Fibroblast of the conjunctiva (primary cell): ENCODE measurements at regions not wholly inside any gene's neighbourhood (a gene's known extent, or its start where the extent isn't known, plus 50 kb on each side); places are given as distances from the start of the nearest gene placed in this dataset.
"Not testable (repeated sequence)": the region's sequence is repeated elsewhere in the genome, so short reads cannot be mapped to it uniquely, and the experiment has no call there.

ENCODE experiments used
- DNase-seq: peaks from one replicate; pipeline ENCODE4 v3.0.0-alpha.2; 2010; ENCODE audit warnings: low read depth

DNA sequence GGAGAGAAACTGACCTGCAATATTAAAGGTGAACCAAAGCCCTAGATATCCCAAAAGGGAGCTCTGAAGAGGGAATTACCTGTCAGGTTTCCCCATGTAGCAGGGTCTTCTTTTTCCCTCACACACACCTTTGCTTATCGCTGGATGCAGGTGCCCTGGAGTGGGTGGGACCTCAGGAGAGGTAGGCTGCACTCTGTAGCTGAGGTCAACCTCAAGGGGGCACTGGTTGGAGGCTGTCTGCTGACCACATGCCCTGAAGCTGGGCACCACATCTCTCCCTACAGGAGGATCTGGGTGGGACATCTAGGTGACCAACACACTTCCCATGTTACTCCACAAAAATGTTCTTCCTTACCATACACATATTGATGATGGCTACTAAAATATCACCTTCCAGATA is 298.7 kb upstream of the USP25 start:
- DNase-seq = no peak

DNA sequence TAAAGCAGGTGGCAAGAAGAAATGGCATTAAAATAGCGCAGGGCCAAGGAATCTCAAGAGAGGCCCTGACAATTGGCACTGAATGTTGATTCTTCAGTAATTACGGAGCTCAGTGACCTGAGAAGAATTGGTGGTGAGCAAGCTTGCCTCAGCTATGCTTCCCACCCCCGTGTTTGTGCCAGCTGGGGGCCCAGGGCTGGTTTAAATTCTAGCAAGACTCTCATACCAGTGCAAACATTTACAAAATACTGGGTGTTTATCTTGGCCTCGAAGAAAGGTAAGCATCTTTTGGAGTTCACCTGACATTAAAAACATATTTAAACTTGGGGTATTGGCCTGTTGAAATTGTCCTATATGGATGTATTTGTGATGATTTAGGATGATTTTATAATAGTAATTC is 296.7 kb upstream of the USP25 start:
- DNase-seq = no peak

DNA sequence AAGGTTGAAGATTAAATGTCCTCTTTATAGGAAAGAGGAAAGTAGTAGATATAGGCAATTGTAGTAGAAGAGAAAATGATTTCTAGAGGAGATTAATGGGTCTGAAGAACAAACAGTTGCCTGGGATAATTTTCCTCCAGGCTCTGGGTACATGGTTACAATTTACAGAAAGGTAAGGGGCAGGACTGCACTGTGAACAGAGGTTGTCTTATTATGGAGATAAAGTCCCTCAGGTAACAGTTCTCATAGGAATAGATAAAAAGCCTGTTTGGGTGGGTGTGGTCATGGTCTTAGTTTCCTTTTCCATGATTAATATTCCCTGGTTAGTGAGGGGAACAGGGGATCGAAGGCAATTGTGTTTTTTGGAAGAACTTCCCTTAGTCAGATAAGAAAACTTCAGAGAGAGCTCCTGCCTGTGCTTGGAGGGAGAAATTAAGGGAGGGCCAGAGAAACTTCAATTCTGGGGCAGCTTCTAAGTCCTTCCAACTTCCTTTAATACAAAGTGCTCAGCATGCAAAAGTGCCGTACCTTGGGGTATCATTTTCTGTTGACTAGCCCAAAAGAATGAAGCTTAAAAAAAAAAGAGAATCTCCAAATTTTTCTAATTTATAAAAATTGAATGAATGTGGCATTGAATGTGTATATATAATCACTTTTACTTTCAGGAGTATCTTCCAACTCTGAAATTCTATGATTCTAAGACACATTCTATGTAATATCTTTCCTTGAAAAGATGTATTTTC is 295.4 kb upstream of the USP25 start:
- DNase-seq = no peak

DNA sequence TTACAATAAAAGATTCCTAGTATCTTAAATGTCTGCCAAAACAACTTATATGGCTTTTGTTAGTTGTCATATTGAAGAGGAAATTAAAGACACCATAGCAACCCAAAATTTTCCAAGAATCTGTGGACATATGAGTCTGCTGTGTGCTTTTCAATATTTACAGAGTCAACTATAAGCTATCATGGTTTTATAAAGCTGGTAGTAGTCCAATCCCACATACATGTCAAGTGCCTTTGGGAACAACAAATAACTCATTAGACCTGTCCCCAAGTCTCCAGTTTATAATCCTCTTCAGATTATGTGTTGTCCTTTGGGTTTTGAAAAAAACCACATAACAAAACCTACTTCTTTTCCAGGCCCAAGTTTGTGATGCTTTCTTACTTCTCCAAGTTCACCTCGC is 293.8 kb upstream of the USP25 start:
- DNase-seq = no peak

DNA sequence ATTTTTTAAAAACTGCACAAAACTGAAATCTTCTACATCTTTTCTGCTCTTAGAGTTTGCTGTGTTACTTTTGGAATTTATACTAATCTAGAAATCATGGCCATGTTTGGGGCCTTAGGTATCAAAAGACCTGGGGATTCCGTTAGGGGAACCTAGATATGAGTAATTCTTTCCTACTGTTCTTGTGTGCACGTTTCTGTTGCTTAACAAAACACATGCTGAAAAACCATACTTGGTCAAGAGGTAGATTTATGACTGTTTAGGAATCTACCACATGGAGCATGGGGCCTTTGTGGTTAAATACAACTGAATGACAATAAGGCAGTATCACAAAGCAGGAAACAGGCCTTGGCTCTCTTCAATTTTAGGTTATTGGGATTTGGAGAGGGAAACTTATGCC is 291.9 kb upstream of the USP25 start:
- DNase-seq = no peak

DNA sequence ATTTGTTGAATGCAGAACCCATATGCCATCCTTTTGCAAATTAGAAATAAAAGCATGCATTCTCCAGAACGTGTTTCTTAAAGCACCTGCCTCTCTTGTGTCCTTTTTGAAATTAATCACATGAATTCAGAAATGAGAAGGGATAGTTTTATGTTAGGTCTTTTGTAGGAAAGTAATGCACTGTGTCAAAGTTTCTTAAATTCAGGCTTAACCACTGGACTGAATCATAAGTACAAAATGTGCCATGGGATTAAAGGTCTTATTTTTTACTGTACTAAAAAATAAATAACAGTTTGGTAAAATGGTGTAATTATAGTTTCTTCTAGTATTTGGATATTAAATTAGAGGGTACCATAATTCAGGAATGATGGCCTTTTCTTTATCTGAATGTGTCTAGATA is 290.1 kb upstream of the USP25 start:
- DNase-seq = no peak

DNA sequence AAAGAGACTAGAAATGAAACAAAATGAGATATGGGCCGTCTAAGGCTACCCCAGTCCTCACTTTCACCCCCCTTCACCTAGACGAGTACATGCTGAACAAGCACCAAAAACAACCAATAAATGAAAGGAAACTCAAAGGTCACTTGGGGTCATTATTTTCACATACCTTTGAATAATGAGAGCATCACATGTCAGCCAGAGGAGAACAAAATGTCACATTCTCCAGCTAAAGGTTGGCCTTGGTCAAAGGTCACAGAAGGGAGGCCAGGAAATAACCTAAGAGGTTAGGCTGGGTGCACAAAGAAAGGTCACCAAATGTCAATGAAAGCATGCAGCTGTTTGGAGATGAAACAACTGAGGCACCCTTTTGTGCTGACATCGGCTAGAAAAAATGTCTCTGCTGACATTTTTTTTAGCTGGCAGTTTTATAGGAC is 288.7 kb upstream of the USP25 start:
- DNase-seq = no peak

DNA sequence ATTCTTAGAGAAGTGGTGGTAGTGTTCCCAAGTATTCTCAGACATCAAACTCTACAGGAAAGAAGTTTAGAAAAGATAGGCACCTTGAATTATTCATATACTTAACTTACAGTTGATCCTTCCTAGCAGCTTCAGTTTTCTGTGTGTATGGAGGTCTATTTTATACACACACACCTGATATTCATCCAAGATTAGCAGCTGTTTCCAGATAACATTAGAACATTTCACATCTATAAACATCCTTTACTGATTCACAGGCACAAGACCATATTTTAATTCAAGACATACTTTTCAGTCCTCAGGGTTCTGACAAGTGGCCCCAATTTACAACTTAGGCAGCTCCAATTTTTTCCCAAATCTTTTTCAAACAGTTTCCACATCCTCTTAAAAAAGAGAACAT is 287.8 kb upstream of the USP25 start:
- no peak for DNase-seq

DNA sequence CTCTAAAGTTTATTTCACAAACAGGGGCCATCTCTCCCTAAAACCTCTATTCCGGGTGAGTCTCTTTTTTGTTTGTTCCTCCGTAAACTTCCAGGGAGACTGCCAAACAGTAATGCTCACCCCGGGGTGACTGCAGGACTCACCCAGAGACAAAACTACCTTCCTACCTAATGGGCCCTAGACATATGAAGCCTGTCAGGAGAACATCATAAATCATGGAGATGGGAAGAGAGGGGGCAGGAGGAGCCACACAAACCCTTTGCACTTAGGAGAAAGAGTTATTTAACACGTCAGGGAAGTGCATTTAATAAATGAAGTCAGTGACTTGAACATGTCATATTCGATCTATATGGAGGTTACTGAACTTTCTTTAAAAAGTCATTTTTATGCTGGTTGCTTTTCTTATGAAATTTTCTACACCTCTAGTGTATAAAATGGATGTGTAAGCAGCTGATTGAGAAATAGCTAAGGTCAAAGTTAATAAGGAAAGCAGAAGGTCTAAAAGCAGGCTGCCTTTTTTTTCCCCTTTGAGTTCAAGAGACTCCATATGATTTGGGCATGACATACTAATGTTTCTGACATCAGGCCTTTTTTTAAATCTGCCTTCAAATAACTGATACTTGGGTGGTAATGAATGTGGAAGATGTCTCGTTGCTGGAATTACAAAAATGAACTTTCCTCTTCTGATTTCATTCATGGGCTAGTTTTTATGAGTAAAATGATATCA is 286.9 kb upstream of the USP25 start:
- DNase-seq = no peak

DNA sequence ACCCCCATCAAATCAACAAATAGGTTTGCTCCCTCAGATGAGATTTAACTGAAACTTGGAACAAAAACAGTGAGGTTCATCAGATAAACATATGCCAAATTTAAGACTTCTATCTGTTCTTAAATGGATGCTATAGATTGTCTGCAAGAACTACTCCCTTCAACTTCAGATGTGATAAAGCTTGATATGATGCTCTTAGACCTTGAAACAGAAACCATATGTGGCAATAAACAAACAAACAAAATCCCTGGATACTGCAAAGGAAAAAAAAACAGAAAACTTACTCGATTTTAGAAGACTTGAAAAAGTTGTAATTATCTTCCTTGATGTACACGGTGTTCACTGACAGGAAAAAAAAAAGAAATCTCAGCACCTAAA is 286.1 kb upstream of the USP25 start:
- DNase-seq = no peak

DNA sequence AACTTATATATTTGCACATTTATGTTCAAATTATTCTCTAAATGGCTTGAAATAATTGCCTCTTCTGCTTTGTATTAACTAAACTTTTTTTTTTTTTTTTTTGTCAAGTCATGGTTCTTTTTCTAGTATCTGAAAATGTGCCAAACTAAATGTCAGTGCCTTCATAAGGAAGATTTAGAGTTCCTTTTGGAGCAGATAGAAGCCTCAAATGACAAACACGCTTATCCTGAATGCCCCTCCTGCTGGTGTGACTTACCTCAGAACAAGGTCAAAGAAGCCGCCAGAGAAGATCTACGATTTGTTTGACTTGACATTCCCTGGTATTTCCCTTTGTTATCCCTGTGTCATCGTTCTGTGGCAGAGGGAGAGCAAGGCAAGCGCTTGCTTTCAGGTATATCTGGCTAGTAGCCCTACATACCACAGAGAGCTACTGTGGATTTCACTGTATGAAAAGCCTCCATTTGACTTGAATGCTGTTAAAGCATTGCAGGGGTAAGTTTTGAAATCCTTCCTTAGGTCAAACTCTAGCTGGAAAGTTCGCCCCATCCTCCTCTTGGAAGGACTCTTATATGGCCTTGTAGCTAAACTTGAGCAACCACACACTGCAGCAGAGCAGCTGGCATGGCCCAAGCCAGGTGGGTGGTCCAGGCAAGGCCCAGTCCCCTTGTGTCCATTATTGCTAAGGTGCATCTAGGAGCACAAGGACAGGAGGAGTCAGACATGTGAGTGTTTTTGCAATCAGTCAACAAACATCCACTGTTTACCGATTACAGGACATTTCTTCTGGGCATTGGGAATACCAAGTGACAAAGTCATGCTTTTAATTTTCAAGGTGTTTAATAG is 285.4 kb upstream of the USP25 start:
- DNase-seq = no peak

DNA sequence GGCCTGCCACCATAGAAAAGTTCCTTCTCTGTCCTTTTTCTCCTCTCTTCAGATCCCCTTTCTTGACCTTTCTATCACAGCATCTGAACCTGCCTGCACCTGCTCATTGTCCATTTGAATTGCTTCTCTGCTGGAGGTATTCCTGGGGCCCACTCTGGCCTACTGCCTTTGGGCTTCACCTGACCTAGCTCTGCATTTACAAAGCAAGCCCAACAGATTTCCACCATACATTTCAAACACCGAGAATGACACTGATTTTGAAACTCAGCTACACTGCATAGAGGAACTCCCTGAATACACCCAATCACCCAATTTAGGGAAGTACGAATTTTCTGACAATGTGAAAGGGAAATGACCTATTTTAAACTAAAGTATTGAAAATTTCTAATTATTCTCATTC is 284.5 kb upstream of the USP25 start:
- DNase-seq = no peak

DNA sequence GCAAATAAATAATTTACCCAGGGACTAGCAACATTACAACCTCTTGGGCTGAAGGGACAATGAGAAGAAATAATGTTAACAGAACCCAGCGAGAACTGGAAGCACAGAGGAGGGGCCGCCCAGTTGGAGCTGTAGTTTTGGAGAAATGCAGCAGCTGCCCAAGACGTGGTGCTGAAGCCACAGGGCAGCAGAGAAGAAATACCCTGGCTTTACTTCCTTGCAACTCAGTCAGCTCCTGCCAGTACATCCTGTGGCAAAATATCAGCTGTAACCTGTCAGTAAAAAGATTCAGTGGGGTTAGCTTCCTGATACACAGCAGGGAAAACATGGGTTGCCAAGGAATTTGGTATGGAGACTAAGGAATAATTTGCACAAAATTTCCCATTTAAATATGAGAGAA is 283.6 kb upstream of the USP25 start:
- no peak for DNase-seq

DNA sequence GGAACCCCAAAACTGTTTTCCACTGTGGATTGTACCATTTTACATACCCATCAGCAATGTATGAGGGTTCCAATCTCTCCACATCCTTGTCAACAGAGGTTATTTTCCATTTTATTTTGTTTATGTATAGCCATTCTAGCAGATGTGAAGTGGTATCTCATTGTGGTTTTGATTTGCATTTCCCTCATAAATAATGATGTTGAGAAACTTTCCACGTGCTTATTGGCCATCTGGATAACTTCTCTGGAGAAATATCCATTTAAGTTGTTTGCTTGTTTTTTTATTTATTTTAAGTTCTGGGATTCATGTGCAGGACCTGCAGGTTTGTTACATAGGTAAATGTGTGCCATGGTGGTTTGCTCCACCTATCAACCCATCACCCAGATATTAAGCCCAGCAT is 280.2 kb upstream of the USP25 start:
- DNase-seq = no peak

DNA sequence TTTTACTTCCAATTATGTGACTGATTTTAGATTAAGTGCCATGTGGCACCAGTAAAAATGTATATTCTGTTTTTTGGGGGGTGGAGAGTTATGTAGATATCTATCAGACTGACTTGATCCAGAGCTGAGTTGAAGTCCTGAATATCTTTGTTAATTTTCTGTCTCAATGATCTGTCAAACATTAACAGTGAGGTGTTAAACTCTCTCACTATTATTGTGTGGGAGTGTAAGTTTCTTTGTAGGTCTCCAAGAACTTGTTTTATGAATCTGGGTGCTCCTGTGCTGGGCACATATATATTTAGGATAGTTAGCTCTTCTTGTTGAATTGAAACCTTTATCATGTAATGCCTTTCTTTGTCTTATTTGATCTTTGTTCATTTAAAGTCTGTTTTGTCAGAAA is 276.5 kb upstream of the USP25 start:
- no peak for DNase-seq

DNA sequence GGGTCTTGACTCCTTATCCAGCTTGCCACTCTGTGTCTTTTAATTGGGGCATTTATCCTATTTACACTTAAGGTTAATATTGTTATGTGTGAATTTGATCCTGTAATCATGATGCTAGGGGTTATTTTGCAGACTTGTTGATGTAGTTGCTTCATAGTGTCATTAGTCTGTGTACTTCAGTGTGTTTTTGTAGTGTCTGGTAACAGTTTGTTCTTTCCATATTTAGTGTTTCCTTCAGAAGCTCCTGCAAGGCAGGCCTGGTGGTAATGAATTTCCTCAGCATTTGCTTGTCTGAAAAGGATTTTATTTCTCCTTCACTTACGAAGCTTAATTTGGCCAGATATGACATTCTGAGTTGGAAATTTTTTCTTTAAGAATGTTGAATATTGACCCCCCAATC is 276.0 kb upstream of the USP25 start:
- not testable (repeated sequence) for DNase-seq

DNA sequence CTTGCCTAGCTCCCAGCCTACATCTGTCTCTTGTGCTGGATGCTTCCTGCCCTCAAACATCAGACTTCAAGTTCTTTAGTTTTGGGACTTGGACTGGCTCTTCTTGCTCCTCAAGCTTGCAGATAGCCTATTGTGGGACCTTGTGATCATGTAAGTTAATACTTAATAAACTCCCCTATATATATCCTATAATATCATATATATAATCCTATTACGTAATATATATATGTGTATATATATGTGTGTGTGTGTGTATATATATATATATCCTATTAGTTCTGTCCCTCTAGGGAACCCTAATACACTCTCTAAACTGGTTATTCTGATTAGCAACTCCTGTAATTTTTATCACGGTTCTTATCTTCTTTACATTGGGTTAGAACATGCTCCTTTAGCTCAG is 274.9 kb upstream of the USP25 start:
- not testable (repeated sequence) for DNase-seq

DNA sequence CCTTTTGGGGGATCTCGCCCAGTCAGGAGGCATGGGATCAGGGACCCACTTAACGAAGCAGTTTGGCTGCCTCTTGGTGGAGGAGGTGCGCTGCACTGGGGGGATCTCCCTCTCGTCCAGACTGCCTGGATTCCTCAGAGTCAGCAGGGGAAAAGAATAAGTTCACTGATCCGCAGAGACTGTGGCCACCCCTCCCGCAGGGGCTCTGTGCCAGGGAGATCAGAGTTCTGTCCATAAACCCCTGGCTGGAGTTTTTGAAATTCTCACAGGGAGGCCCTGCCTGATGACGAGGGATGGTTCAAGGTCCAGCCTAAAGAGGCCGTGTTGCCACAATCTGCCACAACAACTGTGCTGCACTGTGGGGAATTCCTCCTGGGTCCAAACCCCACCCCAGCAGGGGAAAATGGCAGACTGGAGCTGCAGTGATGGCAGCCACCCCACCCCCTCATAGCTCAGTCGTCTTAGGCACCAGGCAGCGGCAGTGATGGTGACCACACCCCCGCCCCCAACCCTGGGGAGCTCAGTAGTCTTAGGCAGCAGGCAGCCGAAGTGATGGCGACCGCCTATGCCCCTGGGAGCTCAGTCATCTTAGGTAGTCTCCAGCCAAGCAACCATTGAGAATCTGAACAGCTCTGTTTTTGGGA is 273.8 kb upstream of the USP25 start:
- no peak for DNase-seq

DNA sequence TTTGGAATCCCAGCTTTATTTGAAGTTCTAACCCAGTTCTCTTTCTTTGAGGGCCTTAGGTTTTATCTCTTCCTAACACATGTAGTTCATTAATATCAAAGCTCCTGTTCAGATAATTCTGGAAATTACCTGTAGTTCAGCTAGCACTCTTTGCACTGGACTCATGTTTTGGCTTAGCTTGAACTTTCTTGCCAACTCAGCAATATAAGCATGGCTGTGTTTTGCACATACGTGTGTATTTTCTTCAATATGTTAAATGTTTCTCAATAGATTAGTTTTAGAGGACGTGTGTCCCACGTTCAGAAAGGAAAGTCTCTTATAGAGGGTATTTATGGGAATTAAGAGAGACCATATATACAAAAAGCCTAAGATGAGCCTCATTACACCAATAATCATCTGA is 271.8 kb upstream of the USP25 start:
- no peak for DNase-seq

DNA sequence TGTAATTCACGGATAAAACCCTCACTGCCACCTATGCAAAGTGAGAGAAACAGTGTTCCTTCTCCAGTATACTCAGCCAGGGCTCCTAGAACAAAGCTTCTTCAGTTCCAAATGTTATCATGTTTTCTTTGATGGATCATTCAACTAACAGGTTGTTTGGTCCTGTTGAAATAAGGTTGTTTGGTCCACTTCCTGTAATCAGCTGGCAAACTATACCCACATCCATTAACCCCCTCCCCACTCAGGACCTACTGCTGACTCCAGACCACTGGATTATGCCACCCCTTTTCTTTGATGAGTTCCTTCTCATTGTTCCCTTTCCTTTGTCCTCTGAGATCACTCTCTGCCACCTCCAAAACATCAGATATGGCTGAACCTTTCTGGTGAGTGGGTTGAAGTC is 267.7 kb upstream of the USP25 start:
- no peak for DNase-seq

DNA sequence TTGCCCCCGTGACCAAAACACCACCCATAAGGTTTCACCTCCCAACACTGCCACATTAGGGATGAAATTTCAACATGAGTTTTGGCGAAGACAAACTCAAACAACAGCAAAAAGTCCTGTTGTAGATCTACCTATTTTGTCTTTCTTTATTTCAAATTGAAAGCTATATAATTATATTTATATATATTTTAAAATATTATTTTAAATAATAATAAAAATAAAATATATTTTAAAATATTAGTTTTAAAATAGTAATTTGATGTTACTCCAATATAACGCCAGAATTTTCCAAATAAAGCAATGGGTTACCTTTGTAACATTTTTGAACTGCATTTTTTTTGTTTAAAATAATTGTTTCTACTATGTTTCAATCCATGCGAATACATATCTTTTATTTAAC is 263.5 kb upstream of the USP25 start:
- no peak for DNase-seq

DNA sequence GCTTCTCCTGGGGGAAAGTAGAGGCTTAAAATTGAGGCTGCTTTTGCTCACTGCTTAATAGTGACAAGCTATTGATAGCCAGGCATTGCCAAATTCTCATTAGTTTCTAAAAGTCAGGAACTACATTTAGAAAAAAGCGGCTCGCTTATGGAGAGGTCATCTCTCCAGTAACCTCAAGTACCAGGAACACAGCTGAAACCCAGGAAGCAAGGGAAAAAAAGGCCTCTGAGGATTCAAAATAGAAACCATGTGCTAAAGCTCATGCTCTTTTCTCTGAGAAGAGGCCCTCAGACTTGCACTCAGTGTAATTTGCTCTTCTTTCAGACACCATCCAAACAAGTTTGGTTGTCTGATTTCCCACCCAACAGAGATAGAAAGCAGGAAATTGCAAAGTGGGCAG is 261.4 kb upstream of the USP25 start:
- DNase-seq = no peak
